ENCODE measurements at regions not wholly inside any gene's neighbourhood (a gene's known extent, or its start where the extent isn't known, plus 50 kb on each side); places are given as distances from the start of the nearest gene placed in this dataset.

DNA sequence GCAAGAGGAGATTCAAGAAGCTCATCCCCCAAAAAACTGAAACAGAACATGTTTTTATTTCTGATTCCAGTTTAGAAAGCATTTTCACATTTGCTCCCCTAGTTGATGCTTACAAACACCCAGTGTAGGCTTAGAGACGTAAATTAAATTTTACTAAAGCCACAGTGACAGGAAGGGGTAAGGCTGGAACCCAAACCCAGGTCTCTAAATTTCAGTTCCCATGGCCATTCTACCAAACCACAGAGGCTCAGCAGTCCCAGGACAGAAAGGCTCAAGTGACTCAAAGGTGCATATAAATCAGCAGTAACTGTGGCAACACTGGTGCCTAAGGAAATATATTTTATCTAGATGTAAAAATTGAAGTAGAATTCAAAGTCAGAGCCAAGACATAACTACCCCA is 128.7 kb downstream of the CEP120 start:
- no peaks in the 10 kb centered on the region for H3K9me3 ChIP-seq
- intact Hi-C loops (cut with DNase I; ENCODE audit: low total_unique reads) = no loop called here
- ATAC-seq (no peak), DNase-seq (no peak)
- no peaks in the 10 kb centered on the region for H3K4me1 ChIP-seq
- H3K36me3 ChIP-seq = no peaks in the 10 kb centered on the region
- in situ Hi-C loops (cut with MboI; ENCODE audit: low sequenced_read_pairs in 4 of 4) = no loop called here
- TF ChIP-seq, protein P1, sequence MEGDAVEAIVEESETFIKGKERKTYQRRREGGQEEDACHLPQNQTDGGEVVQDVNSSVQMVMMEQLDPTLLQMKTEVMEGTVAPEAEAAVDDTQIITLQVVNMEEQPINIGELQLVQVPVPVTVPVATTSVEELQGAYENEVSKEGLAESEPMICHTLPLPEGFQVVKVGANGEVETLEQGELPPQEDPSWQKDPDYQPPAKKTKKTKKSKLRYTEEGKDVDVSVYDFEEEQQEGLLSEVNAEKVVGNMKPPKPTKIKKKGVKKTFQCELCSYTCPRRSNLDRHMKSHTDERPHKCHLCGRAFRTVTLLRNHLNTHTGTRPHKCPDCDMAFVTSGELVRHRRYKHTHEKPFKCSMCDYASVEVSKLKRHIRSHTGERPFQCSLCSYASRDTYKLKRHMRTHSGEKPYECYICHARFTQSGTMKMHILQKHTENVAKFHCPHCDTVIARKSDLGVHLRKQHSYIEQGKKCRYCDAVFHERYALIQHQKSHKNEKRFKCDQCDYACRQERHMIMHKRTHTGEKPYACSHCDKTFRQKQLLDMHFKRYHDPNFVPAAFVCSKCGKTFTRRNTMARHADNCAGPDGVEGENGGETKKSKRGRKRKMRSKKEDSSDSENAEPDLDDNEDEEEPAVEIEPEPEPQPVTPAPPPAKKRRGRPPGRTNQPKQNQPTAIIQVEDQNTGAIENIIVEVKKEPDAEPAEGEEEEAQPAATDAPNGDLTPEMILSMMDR (IDR thresholded peaks at IDR 0.05 in 4 of 5, conservative IDR thresholded peaks at IDR 0.05 in 1 of 5) = no peak
- no peak for TF ChIP-seq POLR2A (IDR thresholded peaks at IDR 0.05)
- H3K27me3 ChIP-seq = no peaks in the 10 kb centered on the region
- H3K27ac ChIP-seq = no peak overlapping the region
- H3K4me3 ChIP-seq = no peak overlapping the region

DNA sequence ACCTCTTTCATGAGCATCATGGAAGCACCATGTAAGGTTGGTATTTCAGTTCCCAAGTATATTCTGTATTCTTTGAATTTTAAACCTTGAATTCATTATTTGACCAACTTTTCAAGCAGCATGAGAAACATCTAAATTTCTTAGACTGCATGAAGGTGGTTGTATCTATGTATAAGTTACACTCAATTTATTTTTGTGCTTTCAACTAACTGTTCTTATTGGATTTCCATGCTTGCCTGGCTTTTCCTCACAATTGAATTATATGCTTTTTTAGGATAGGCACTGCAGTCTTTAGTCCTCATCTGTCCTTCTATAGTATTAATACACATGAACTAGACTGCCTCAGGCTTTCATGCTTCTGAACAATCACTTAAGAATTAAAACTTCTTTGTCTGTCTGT is 134.0 kb downstream of the CEP120 start:
- intact Hi-C loops (cut with DNase I; ENCODE audit: low total_unique reads) = no loop called here
- H3K27me3 ChIP-seq = peaks cover 0 to 10% (median 7%) of the 10 kb centered on the region in 3 donors
- no peak overlapping the region for H3K4me3 ChIP-seq
- no peak for DNase-seq
- no peaks in the 10 kb centered on the region for H3K9me3 ChIP-seq
- no peaks in the 10 kb centered on the region for H3K4me1 ChIP-seq
- no peak overlapping the region for H3K27ac ChIP-seq
- no peaks in the 10 kb centered on the region for H3K36me3 ChIP-seq
- TF ChIP-seq, protein P1 (IDR thresholded peaks at IDR 0.05 in 4 of 5, conservative IDR thresholded peaks at IDR 0.05 in 1 of 5) = no peak
- no peak for TF ChIP-seq POLR2A (IDR thresholded peaks at IDR 0.05)
- ATAC-seq = no peak
- in situ Hi-C loops (cut with MboI; ENCODE audit: low sequenced_read_pairs in 4 of 4) = no loop called here

DNA sequence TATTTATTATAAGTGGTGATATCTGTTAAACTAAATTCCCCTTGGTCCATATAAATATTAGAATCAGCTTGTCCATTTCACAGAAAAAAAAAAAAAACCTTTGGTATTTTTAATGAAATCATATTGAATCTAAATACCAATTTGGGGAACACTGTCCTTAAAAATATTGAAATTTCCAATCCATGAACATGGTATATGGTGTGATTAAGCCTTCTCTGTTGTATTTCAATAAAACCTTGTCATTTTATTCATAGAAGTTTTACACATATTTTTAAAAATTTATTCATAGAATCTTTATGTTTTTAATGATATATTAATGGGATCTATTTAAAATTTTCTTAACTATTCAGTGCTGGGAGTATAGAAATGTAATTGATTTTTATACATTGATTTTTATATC is 135.3 kb downstream of the CEP120 start:
- DNase-seq (no peak), ATAC-seq (no peak)
- Histone ChIP-seq H3K36me3 (no peaks in the 10 kb centered on the region), H3K4me1 (no peaks in the 10 kb centered on the region), H3K27me3 (peaks cover 0 to 10% (median 7%) of the 10 kb centered on the region in 3 donors), H3K9me3 (no peaks in the 10 kb centered on the region), H3K27ac (no peak overlapping the region), H3K4me3 (no peak overlapping the region)
- TF ChIP-seq POLR2A (IDR thresholded peaks at IDR 0.05) = no peak
- TF ChIP-seq, protein P1 (IDR thresholded peaks at IDR 0.05 in 4 of 5, conservative IDR thresholded peaks at IDR 0.05 in 1 of 5) = no peak
- in situ Hi-C loops (cut with MboI; ENCODE audit: low sequenced_read_pairs in 4 of 4) = no loop called here
- intact Hi-C loops (cut with DNase I; ENCODE audit: low total_unique reads) = no loop called here

DNA sequence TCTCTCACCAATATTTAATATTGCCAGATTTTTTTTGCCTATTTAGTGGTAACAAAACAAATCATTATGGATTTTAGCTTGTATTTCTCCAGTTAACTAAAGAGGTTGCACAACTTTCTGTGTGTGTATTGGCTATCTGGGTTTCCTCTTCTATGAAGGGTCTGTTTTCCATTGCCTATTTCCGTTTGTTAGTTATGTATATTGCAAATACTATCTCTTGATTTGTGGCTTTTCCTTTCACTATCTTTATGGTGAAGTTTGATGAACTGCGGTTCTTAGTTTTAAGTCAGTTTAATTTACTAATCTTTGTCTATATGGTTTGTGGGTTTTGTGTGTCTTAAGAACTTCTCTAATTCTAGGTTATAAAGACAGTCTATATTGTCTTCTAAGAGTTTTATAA is 136.3 kb downstream of the CEP120 start:
- H3K4me3 ChIP-seq = no peak overlapping the region
- H3K4me1 ChIP-seq = no peaks in the 10 kb centered on the region
- intact Hi-C loops (cut with DNase I; ENCODE audit: low total_unique reads) (no loop called here), in situ Hi-C loops (cut with MboI; ENCODE audit: low sequenced_read_pairs in 4 of 4) (no loop called here)
- peaks cover 0 to 10% (median 7%) of the 10 kb centered on the region in 3 donors for H3K27me3 ChIP-seq
- TF ChIP-seq, protein P1 (IDR thresholded peaks at IDR 0.05 in 4 of 5, conservative IDR thresholded peaks at IDR 0.05 in 1 of 5) = no peak
- TF ChIP-seq POLR2A (IDR thresholded peaks at IDR 0.05) = no peak
- no peaks in the 10 kb centered on the region for H3K9me3 ChIP-seq
- no peak overlapping the region for H3K27ac ChIP-seq
- no peak for ATAC-seq
- H3K36me3 ChIP-seq = no peaks in the 10 kb centered on the region
- no peak for DNase-seq
